HEK293T (cell line): ENCODE measurements at regions not wholly inside any gene's neighbourhood (a gene's known extent, or its start where the extent isn't known, plus 50 kb on each side); places are given as distances from the start of the nearest gene placed in this dataset.
"Not testable (repeated sequence)": the region's sequence is repeated elsewhere in the genome, so short reads cannot be mapped to it uniquely, and the experiment has no call there.

Experiments
- CTCF ChIA-PET: fragments of 350-600 bp; formaldehyde crosslinking; extraction: SDS; loops from one replicate; lab custom pipeline; 2021; ENCODE audit warnings: antibody characterized with exemption, inconsistent platforms; lab: Yijun Ruan, JAX
- POLR2A ChIA-PET: fragments of 350-600 bp; formaldehyde crosslinking; extraction: SDS; loops from one replicate; lab custom pipeline; 2020; ENCODE audit warnings: antibody characterized with exemption, inconsistent platforms; lab: Yijun Ruan, JAX
- DNase-seq: peaks from one replicate; pipeline ENCODE4 v3.0.0; 2012; ENCODE audit warnings: mixed read lengths; ENCODE audit errors: extremely low spot score
- ARNT ChIP-seq: fragments of 450-650 bp; IDR thresholded peaks from 2 replicates; pipeline ENCODE4 v1.6.1; 2017; ENCODE audit warnings: mild to moderate bottlenecking
- BHLHE40 ChIP-seq: fragments of 450-650 bp; IDR thresholded peaks from 2 replicates; pipeline ENCODE4 v1.6.1; 2016; ENCODE audit warnings: mild to moderate bottlenecking, moderate library complexity, borderline replicate concordance
- CTBP1 ChIP-seq: fragments of 450-650 bp; IDR thresholded peaks from 2 replicates; pipeline ENCODE4 v1.6.1; 2016; ENCODE audit warnings: borderline replicate concordance
- ELF4 ChIP-seq: fragments of 450-650 bp; IDR thresholded peaks from 2 replicates; pipeline ENCODE4 v1.6.1; 2017; ENCODE audit warnings: antibody characterized with exemption
- FOXA1 ChIP-seq: fragments of 450-650 bp; IDR thresholded peaks from 2 replicates; pipeline ENCODE4 v1.6.1; 2016; ENCODE audit warnings: mild to moderate bottlenecking
- FOXK2 ChIP-seq: fragments of 450-650 bp; IDR thresholded peaks from 2 replicates; pipeline ENCODE4 v1.6.1; 2016; ENCODE audit warnings: mild to moderate bottlenecking
- FOXM1 ChIP-seq: fragments of 450-650 bp; IDR thresholded peaks from 2 replicates; pipeline ENCODE4 v1.6.1; 2017; ENCODE audit warnings: mild to moderate bottlenecking, borderline replicate concordance
- HDGF ChIP-seq: fragments of 450-650 bp; IDR thresholded peaks from 2 replicates; pipeline ENCODE4 v1.6.1; 2017; ENCODE audit warnings: antibody characterized with exemption, borderline replicate concordance
- L3MBTL2 ChIP-seq: fragments of 450-650 bp; conservative IDR thresholded peaks from 2 replicates; pipeline ENCODE4 v1.6.1; 2016; ENCODE audit warnings: mild to moderate bottlenecking
- LEF1 ChIP-seq: fragments of 450-650 bp; IDR thresholded peaks from 2 replicates; pipeline ENCODE4 v1.6.1; 2017; ENCODE audit warnings: mild to moderate bottlenecking, borderline replicate concordance
- NFRKB ChIP-seq: fragments of 450-650 bp; IDR thresholded peaks from 2 replicates; pipeline ENCODE4 v1.6.1; 2016; ENCODE audit warnings: mild to moderate bottlenecking, moderate library complexity
- SP1 ChIP-seq: fragments of 450-650 bp; IDR thresholded peaks from 2 replicates; pipeline ENCODE4 v1.6.1; 2017
- SUZ12 ChIP-seq: fragments of 450-650 bp; IDR thresholded peaks from 2 replicates; pipeline ENCODE4 v1.6.1; 2016; ENCODE audit warnings: mild to moderate bottlenecking
- TARDBP ChIP-seq: fragments of 450-650 bp; IDR thresholded peaks from 2 replicates; pipeline ENCODE4 v1.6.1; 2016
- ZNF384 ChIP-seq: fragments of 450-650 bp; IDR thresholded peaks from 2 replicates; pipeline ENCODE4 v1.6.1; 2016
- TF ChIP-seq, protein P1 (sequence below): fragments of 450-650 bp; IDR thresholded peaks from 2 replicates; pipeline ENCODE4 v1.6.1; 2016

GRCh38 chr12:112682586-112682985 lies 109.0 kb upstream of the RPH3A start:
- POLR2A ChIA-PET, result no interaction called here
- TF ChIP-seq NFRKB, result no peak
- TF ChIP-seq SUZ12, result no peak
- TF ChIP-seq CTBP1, result no peak
- no peak for TF ChIP-seq FOXA1
- TF ChIP-seq BHLHE40, result no peak
- CTCF ChIA-PET, result no interaction called here
- no peak for DNase-seq

DNA sequence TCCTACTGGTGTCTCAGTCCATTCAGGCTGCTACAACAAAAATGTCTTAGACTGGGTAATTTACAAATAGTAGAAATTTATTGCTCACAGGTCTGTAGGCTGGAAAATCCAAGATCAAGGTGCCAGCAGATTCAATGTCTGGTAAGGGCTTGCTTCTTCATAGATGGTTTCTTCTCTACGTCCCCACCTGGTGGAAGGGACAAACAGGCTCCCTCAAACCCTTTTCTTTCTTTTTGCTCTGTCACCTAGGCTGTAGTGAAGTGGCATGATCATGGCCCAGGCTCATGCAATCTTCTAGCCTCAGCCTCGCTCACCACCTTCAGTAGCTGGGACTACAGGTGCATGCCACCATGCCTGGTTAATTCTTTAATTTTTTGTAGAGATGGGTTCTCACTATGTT lies 106.8 kb upstream of the RPH3A start:
- TF ChIP-seq L3MBTL2 (no peak), ELF4 (no peak), SP1 (no peak), FOXK2 (no peak), SUZ12 (no peak), FOXM1 (no peak)
- ChIA-PET CTCF (no interaction called here), POLR2A (no interaction called here)
- no peak for DNase-seq

DNA sequence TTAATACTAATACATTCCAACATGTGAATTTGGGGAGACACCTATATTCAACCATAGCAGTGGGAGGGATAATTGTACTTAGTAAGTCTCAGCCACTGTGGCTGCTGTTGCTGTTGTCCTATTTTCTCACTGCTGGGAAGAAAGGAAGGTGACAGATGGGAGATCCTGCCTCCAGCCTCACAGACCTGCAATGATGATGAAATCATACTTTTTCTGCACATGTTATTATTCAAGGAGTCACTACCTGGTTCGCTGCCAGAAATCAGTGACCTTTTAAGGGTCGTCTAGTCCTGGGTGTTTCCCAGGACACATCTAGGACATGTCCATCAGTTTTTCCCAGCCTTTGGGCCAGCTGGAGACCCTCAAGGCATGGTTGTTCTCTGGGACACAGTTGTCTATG lies 106.2 kb upstream of the RPH3A start:
- no peak for DNase-seq
- POLR2A ChIA-PET, result no interaction called here
- TF ChIP-seq, protein P1, sequence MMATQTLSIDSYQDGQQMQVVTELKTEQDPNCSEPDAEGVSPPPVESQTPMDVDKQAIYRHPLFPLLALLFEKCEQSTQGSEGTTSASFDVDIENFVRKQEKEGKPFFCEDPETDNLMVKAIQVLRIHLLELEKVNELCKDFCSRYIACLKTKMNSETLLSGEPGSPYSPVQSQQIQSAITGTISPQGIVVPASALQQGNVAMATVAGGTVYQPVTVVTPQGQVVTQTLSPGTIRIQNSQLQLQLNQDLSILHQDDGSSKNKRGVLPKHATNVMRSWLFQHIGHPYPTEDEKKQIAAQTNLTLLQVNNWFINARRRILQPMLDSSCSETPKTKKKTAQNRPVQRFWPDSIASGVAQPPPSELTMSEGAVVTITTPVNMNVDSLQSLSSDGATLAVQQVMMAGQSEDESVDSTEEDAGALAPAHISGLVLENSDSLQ, result no peak
- no peak for TF ChIP-seq TARDBP
- no peak for TF ChIP-seq SUZ12
- no peak for TF ChIP-seq HDGF
- TF ChIP-seq LEF1, result no peak
- TF ChIP-seq FOXA1, result no peak
- TF ChIP-seq NFRKB, result no peak
- no peak for TF ChIP-seq L3MBTL2
- TF ChIP-seq ELF4, result no peak
- no peak for TF ChIP-seq ZNF384
- CTCF ChIA-PET, result no interaction called here

- no peak for TF ChIP-seq FOXK2
- no peak for TF ChIP-seq L3MBTL2
- TF ChIP-seq HDGF, result no peak
- TF ChIP-seq SP1, result no peak
- TF ChIP-seq TARDBP, result no peak
- TF ChIP-seq, protein P1, result no peak
- no peak for TF ChIP-seq ARNT
- no peak for TF ChIP-seq NFRKB
- TF ChIP-seq CTBP1, result no peak
- no peak for TF ChIP-seq ZNF384
- no peak for TF ChIP-seq BHLHE40
- POLR2A ChIA-PET, result no interaction called here
- DNase-seq, result no peak
- CTCF ChIA-PET, result no interaction called here
Observed at GRCh38 chr12:112686373-112686772, 105.2 kb upstream of the RPH3A start.

DNA sequence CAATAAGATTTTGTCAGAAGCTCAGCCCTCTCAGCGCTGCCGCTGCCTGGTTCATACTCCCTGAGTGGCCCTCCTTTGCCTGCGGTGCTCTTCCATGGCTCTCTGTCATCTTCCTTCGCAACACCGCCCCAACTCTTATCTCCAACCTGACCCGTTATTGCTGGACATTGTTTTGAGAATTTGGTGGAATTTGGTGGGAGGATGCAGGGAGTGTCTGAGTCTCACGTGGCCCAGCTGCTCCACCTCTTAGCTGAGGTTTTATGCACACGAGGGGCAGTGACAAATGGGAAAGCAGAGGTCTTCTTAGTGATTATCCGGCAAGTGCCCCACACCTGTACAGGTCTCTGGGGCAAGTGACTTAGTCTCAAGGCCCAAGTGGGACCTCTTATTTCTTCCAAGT lies 97.5 kb upstream of the RPH3A start:
- CTCF ChIA-PET, result no interaction called here
- no peak for DNase-seq
- no peak for TF ChIP-seq FOXM1
- TF ChIP-seq NFRKB, result no peak
- TF ChIP-seq ELF4, result no peak
- TF ChIP-seq HDGF, result no peak
- TF ChIP-seq FOXA1, result no peak
- no peak for TF ChIP-seq ZNF384
- POLR2A ChIA-PET, result no interaction called here

DNA sequence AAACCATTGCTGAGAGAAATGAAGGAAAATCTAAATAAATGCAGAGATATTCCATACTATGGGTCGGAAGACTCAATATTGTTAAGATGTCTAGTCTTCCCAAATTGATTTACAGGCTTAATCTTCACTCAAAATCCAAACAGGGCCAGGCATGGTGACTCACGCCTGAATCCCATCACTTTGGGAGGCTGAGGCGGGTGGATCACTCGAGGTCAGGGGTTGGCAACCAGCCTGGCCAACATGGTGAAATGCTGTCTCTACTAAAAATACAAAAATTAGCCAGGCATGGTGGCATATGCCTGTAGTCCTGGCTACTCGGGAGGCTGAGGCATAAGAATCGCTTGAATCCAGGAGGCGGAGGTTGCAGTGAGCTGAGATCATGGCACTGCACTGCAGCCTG lies 94.1 kb upstream of the RPH3A start:
- CTCF ChIA-PET, DNase-seq, POLR2A ChIA-PET: not testable (repeated sequence)

DNA sequence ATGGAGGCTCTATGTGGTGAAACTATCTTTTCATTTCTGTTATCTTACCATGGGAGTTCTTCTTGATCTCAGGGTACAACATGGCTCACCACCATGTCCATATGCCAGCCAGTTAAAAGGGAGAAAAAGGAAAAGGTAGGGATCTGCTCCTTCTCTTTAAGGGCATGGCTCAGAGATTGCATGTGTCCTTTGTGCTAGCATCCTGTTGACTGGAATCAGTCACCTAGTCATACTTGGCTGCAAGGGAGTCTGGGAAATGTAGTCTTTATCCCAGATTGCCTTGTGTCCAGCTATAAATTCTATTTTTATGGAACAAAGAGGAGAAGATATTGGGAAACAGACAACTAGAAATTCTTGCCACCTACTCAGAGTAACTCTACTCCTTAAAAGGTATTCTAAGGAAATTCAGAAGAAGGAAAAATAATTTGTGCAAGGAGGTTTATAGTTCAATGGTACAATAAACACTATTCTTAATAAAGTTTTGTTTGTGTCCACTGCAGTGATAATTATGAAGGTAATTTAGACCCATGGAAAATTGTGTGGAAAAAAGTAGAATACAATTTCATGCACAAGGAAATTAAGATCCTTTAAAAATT lies 86.4 kb upstream of the RPH3A start:
- DNase-seq, result no peak
- ChIA-PET CTCF (interaction anchor here (0.7 kb wide), 1 partner anchor 23 kb away, joined by 3 read pairs; no protein-coding TSS in a partner anchor), POLR2A (no interaction called here)
- no peak for TF ChIP-seq FOXM1
- TF ChIP-seq FOXK2, result no peak
- no peak for TF ChIP-seq HDGF
- no peak for TF ChIP-seq ARNT
- no peak for TF ChIP-seq L3MBTL2
- TF ChIP-seq, protein P1, result no peak
- no peak for TF ChIP-seq SUZ12
- TF ChIP-seq LEF1, result no peak
- TF ChIP-seq SP1, result no peak
- no peak for TF ChIP-seq FOXA1
- no peak for TF ChIP-seq NFRKB
- TF ChIP-seq TARDBP, result no peak
- TF ChIP-seq CTBP1, result no peak
- no peak for TF ChIP-seq ZNF384
- no peak for TF ChIP-seq BHLHE40
